GM19467 (cell line): ENCODE measurements at regions not wholly inside any gene's neighbourhood (a gene's known extent, or its start where the extent isn't known, plus 50 kb on each side); places are given as distances from the start of the nearest gene placed in this dataset.
"Not testable (repeated sequence)": the region's sequence is repeated elsewhere in the genome, so short reads cannot be mapped to it uniquely, and the experiment has no call there.

ENCODE experiments used
- ATAC-seq: cut with Tn5 transposase; IDR thresholded peaks from one replicate; pipeline ENCODE4 v1.9.1; 2021; ENCODE audit warnings: mild to moderate bottlenecking, moderate library complexity; ENCODE audit not compliant: unreplicated experiment

- no peak for ATAC-seq
Observed at GRCh38 chr13:104975272-104975671, 1560.2 kb downstream of the EFNB2 start.

GRCh38 chr13:104968876-104969275 lies 1566.6 kb downstream of the EFNB2 start:
- no peak for ATAC-seq

- no peak for ATAC-seq
Observed at GRCh38 chr13:104967836-104968630, 1567.4 kb downstream of the EFNB2 start.

- ATAC-seq, result no peak
Observed at GRCh38 chr13:104967376-104967775, 1568.1 kb downstream of the EFNB2 start.

- ATAC-seq, result no peak
Observed at GRCh38 chr13:104962411-104962810, 1573.1 kb downstream of the EFNB2 start.

GRCh38 chr13:104961246-104961645 lies 1574.2 kb downstream of the EFNB2 start:
- no peak for ATAC-seq

- ATAC-seq, result no peak
Observed at GRCh38 chr13:104954210-104954609, 1581.3 kb downstream of the EFNB2 start.

- no peak for ATAC-seq
Observed at GRCh38 chr13:104953588-104953987, 1581.9 kb downstream of the EFNB2 start.

- no peak for ATAC-seq
Observed at GRCh38 chr13:104949840-104950740, 1585.4 kb downstream of the EFNB2 start.

GRCh38 chr13:104944176-104944575 lies 1591.3 kb downstream of the EFNB2 start:
- ATAC-seq, result no peak

GRCh38 chr13:104943331-104943730 lies 1592.1 kb downstream of the EFNB2 start:
- no peak for ATAC-seq

GRCh38 chr13:104937881-104938280 lies 1597.6 kb downstream of the EFNB2 start:
- ATAC-seq, result no peak

GRCh38 chr13:104936304-104936703 lies 1599.2 kb downstream of the EFNB2 start:
- ATAC-seq, result no peak

- not testable (repeated sequence) for ATAC-seq
Observed at GRCh38 chr13:104920513-104920912, 1614.9 kb downstream of the EFNB2 start.

GRCh38 chr13:104920091-104920490 lies 1615.4 kb downstream of the EFNB2 start:
- no peak for ATAC-seq

GRCh38 chr13:104900191-104900817 lies 1635.2 kb downstream of the EFNB2 start:
- no peak for ATAC-seq

GRCh38 chr13:104898484-104898883 lies 1637.0 kb downstream of the EFNB2 start:
- ATAC-seq, result no peak

- no peak for ATAC-seq
Observed at GRCh38 chr13:104895521-104895920, 1639.9 kb downstream of the EFNB2 start.

- ATAC-seq, result no peak
Observed at GRCh38 chr13:104875038-104875754, 1660.3 kb downstream of the EFNB2 start.

GRCh38 chr13:104872153-104872552 lies 1663.3 kb downstream of the EFNB2 start:
- no peak for ATAC-seq

- no peak for ATAC-seq
Observed at GRCh38 chr13:104871456-104871855, 1664.0 kb downstream of the EFNB2 start.
